Loucy (cell line): ENCODE measurements at regions not wholly inside any gene's neighbourhood (a gene's known extent, or its start where the extent isn't known, plus 50 kb on each side); places are given as distances from the start of the nearest gene placed in this dataset.

Experiments
- CTCF ChIP-seq: fragments of 200-600 bp; sonication (generic); conservative IDR thresholded peaks from 2 replicates; pipeline ENCODE4 v1.5.1; 2014; ENCODE audit warnings: mild to moderate bottlenecking, antibody characterized with exemption, low read length
- EZH2phosphoT487 ChIP-seq: fragments of 200-600 bp; IDR thresholded peaks from 2 replicates; pipeline ENCODE4 v1.6.1; 2018; ENCODE audit warnings: antibody characterized with exemption, mild to moderate bottlenecking, moderate library complexity, borderline replicate concordance

- TF ChIP-seq CTCF (no peak), EZH2phosphoT487 (no peak)
These were observed 187.3 kb upstream of the MCHR2 start for GRCh38 chr6:100181309-100181708.
